ENCODE measurements at regions not wholly inside any gene's neighbourhood (a gene's known extent, or its start where the extent isn't known, plus 50 kb on each side); places are given as distances from the start of the nearest gene placed in this dataset.

DNA sequence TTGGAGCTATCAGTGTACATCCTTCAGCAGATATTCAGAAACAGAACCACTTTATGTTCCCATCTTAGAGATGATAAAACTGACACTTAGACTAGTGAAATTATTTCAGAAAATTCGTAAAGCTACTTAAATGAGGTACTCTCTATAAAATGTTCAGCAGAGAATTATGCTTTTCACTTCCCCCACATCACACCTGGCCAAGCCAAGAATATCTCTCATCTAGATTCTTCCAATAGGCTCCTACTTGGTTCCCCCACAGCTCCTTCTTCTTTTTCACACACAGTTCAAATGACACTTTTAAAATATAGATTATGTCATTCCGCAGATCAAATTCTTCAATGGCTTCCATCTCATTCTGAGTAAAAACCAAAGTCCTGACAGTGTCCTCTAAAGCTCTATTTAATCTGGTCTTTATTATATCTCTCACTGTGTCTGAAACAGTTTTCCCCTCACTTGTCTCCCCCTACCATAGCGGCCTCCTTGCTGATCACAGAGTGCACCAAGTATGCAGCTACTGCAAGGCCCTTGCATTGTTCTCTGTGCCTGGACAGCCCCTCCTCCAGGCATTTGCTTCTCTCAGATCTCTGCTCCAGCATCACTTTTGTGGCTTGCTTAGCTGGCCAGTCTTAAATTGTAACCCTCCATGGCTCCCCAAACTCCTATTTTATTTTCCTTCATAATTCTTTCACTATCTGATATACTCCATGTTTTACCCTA lies 736.8 kb upstream of the USP15 start:
- no peak for DNase-seq (ENCODE audit: low read depth, low spot score)
- CTCF ChIA-PET: no interaction called here
- peaks cover 6% of the 10 kb centered on the region for H3K9me3 ChIP-seq (ENCODE audit: control insufficient read depth, insufficient read depth, low read length)
- H3K27me3 ChIP-seq (ENCODE audit: control insufficient read depth, insufficient read depth, low read length): no peaks in the 10 kb centered on the region
- H3K4me3 ChIP-seq (ENCODE audit: low read depth, low read length): no peak overlapping the region
- TF ChIP-seq CTCF (IDR thresholded peaks at IDR 0.05; ENCODE audit: low read depth, low read length): no peak
- no peak overlapping the region for H3K27ac ChIP-seq (ENCODE audit: low read depth, low read length)
- POLR2A ChIA-PET: no interaction called here

DNA sequence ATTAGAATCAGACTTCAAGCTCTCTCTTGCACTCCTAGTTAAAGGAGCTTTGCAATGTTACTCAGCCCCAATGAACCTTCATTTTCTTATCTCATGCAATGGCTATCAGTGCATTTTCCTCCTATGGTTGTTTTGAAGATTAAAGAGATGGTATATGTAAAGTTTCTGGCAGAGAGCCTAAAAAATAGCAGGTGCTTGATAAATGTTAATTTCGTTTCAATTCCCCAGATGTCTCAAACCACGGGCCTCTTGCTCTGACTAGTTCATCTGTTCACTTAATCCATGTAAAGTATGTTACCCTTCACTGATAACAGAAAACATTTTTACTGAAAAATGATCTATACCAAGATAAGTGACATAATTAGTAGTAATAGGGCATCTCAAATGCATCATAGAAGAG lies 735.4 kb upstream of the USP15 start:
- no peak for TF ChIP-seq CTCF (IDR thresholded peaks at IDR 0.05; ENCODE audit: low read depth, low read length)
- Histone ChIP-seq H3K27ac (ENCODE audit: low read depth, low read length) (no peak overlapping the region), H3K27me3 (ENCODE audit: control insufficient read depth, insufficient read depth, low read length) (no peaks in the 10 kb centered on the region), H3K9me3 (ENCODE audit: control insufficient read depth, insufficient read depth, low read length) (peaks cover 6% of the 10 kb centered on the region), H3K4me3 (ENCODE audit: low read depth, low read length) (no peak overlapping the region)
- POLR2A ChIA-PET: no interaction called here
- no peak for DNase-seq (ENCODE audit: low read depth, low spot score)
- CTCF ChIA-PET: no interaction called here

DNA sequence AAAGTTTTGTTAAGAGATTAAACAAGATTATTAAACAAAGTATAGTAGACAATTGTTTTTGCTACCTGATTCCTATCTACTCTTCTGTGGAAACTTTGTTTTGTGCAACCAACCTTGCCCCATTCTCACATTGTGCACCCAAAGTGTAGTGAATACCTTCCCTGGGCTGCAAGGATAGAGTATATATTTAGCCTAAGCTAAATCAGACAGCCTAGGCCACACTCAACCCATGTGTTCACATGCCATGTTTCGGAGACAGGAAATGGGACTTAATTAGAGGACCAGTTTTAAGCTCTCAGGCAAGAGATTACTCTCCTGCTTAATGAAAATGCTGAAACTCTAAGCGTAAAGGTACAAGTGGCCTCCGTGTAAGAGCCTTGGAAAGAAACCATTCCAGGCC lies 734.9 kb upstream of the USP15 start:
- H3K27me3 ChIP-seq (ENCODE audit: control insufficient read depth, insufficient read depth, low read length): no peaks in the 10 kb centered on the region
- POLR2A ChIA-PET: no interaction called here
- no peak for TF ChIP-seq CTCF (IDR thresholded peaks at IDR 0.05; ENCODE audit: low read depth, low read length)
- no peak overlapping the region for H3K4me3 ChIP-seq (ENCODE audit: low read depth, low read length)
- DNase-seq (ENCODE audit: low read depth, low spot score): no peak
- peaks cover 4% of the 10 kb centered on the region for H3K9me3 ChIP-seq (ENCODE audit: control insufficient read depth, insufficient read depth, low read length)
- no peak overlapping the region for H3K27ac ChIP-seq (ENCODE audit: low read depth, low read length)
- CTCF ChIA-PET: no interaction called here

DNA sequence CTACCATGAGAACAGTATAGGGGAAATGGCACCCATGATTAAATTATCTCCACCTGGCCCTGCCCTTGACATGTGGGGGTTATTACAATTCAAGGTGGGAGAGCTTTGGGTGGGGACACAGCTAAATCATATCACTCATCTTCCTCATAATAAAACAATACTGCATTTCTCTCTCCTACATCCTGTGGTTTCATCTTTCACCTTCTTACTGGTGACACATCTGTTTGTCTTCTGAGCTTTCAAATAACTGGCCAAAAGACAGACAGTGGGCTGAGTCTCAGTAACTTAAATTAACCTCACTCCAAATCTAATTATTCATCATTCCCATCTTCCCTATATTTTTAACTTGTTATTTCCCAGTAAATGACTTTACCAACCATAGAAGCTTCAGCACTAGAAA lies 729.7 kb upstream of the USP15 start:
- Histone ChIP-seq H3K27me3 (ENCODE audit: control insufficient read depth, insufficient read depth, low read length) (no peaks in the 10 kb centered on the region), H3K4me3 (ENCODE audit: low read depth, low read length) (no peak overlapping the region), H3K27ac (ENCODE audit: low read depth, low read length) (no peak overlapping the region), H3K9me3 (ENCODE audit: control insufficient read depth, insufficient read depth, low read length) (no peaks in the 10 kb centered on the region; the same call in 1 of the 2 replicates)
- ChIA-PET POLR2A (no interaction called here), CTCF (no interaction called here)
- no peak for TF ChIP-seq CTCF (IDR thresholded peaks at IDR 0.05; ENCODE audit: low read depth, low read length)
- no peak for DNase-seq (ENCODE audit: low read depth, low spot score)

GRCh38 chr12:61531195-61531594 lies 729.0 kb upstream of the USP15 start:
- Histone ChIP-seq H3K4me3 (ENCODE audit: low read depth, low read length) (no peak overlapping the region), H3K9me3 (ENCODE audit: control insufficient read depth, insufficient read depth, low read length) (no peaks in the 10 kb centered on the region; the same call in 1 of the 2 replicates), H3K27me3 (ENCODE audit: control insufficient read depth, insufficient read depth, low read length) (no peaks in the 10 kb centered on the region), H3K27ac (ENCODE audit: low read depth, low read length) (no peak overlapping the region)
- no peak for TF ChIP-seq CTCF (IDR thresholded peaks at IDR 0.05; ENCODE audit: low read depth, low read length)
- ChIA-PET POLR2A (no interaction called here), CTCF (no interaction called here)
- no peak for DNase-seq (ENCODE audit: low read depth, low spot score)
